HG03439 (cell line): ENCODE measurements at regions not wholly inside any gene's neighbourhood (a gene's known extent, or its start where the extent isn't known, plus 50 kb on each side); places are given as distances from the start of the nearest gene placed in this dataset.
"Not testable (repeated sequence)": the region's sequence is repeated elsewhere in the genome, so short reads cannot be mapped to it uniquely, and the experiment has no call there.

Source experiments
- ATAC-seq: cut with Tn5 transposase; IDR thresholded peaks from one replicate; pipeline ENCODE4 v1.9.1; 2021; ENCODE audit warnings: mild to moderate bottlenecking, moderate library complexity; ENCODE audit not compliant: unreplicated experiment

DNA sequence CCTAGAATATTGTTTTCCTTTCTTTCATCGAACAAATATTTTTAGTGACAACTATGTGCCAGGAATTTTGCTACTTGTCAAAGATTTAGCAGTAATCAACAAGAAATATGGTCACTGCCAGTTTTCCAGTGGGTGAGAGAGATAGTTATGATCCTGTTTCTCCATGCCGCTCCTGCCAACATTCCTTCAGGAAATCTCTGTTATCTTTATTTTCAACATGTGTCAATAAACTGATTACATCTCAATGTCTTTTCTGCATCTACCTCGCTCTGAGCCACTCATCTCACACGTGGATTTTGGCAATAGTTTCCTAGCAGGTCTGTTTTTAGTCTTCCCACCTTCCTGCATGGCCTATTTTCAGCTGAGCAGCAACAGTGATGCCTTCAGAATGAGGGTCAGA, 650.0 kb upstream of the STXBP6 start:
- ATAC-seq: no peak

DNA sequence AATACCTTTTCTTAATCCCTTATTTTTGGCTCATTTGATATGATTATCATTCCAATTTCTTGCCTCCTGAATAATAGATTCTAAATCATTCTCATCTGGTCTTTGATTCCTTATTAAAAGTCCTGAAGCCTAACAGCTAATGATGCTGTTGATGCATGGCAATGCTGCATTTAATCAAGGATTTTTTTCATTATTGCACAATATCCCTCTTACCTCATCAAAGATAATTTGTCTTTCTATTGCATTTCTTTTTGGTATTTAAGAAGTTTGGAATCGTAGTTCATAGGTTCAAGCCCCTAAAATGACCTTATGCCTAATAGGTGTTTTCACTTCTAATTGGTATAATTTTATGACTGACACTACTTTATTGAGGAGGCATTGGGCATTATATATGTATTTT, 648.2 kb upstream of the STXBP6 start:
- ATAC-seq: no peak

DNA sequence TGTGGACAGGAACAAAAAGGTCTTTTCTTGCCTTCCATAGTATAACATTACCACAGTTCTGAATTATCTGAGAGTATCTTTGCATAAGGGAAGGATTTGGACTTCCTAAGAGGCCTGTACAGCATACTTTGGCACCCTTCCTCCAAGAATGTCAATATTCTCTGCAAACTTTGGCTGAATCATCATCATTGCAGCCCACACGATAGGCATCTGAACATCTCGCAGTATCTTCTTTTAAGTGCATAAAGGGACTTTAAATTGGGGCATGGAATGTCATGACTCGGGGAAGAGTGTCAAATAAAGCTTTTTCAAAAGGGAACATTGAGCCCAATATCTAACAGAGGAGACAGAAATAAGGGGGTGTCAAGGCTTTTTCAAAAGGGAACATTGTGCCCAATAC, 646.2 kb upstream of the STXBP6 start:
- no peak for ATAC-seq

DNA sequence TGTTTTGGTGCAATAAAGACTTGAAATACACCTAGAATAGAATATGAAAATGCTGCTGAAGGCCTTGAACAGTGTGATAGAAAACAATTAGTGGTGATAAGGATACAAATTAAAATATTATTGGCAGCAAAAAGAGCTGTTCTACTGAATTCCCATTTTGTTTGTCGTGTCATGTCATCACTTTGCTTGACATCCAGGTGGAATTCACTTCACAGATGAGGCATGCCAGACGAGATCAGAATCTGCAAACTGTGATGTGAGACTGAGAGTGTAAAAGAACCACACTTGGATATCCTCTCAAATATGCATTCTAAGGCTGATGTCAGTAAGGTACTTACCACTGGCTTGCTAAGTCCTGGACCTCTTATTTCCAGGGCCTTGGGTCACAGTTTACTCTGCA, 635.1 kb upstream of the STXBP6 start:
- ATAC-seq: no peak

DNA sequence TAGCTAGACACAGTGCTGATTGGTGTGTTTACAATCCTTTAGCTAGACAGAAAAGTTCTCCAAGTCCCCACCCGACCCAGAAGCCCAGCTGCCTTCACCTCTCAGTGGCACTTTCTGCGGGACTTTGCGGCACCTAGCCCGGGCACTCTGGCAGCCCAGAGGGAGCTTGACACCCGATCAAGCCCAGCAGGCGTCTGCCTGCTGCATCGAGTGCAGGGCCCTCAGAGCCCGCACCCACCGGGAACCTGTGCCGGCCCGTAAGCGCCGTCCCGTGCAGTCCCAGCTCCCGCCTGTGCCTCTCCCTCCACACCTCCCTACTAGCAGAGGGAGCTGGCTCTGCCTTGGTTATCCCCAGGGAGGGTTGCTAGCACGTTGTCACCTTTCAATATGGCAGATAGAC, 631.0 kb upstream of the STXBP6 start:
- ATAC-seq: no peak

DNA sequence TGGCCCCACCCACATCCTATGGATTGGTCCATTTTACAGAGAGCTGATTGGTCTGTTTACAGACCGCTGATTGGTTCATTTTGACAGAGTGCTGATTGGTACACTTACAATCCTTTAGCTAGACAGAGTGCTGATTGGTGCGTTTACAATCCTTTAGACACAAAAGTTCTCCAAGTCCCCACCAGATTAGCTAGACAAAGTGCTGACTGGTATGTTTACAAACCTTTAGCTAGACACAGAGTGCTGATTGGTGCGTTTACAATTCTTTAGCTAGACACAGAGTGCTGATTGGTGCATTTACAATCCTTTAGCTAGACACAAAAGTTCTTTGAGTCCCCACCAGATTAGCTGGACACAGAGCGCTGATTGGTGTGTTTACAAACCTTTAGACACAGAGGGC, 630.6 kb upstream of the STXBP6 start:
- ATAC-seq: not testable (repeated sequence)

DNA sequence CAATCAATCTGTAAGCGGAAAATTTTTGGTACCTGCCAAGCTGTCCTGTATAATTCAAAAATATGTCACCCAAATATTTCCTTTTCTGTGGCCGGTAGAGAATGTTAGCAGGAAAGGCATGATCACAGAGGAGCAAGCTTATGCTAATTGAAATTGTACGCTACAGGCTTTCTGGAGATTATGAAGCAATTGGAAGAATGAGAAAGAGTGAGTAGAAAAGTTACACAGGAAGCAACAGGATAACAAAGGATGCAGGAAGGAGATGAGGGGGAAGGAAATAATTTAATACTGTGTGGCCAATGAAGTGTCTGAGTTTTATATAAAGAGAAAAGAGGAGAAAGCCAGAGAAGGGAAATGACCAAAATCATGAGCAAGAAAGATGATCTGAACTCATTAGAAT, 627.2 kb upstream of the STXBP6 start:
- no peak for ATAC-seq

DNA sequence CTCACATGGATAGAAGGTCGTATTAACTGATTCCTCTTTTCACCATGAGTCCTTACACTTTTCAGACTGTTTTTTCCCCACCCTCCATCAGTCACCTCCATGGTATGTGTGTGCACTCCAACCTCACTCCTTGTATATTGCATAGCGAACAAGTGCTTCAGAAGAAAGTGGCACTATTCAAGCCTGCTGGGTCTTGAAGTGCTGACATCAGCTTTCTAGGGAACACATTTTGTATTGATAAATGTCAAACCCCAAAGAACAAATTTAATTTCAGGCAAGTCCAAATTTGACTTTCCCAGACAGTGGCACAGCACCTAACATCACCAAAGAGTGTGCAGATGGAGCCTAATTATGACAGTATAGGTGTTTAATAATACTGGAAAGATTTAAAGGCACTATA, 617.4 kb upstream of the STXBP6 start:
- ATAC-seq: no peak

DNA sequence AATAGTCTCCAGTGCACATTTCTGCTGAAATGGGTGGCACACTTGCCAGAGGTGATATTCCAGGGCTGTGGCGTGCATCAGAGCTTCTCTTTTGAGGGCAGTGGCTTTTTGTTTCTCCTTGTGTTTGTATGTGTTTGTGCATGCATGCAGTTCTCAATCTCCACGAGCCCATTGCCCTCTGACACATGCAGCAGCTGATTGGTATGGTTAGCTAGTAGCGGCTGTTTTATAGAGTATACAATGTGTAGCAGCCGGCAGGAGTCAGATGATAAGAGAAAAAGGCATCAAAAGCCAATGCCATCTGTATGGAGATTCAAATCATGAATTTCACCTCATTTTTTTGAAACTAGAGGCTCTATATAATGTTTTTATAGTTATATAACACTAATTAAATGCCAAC, 616.9 kb upstream of the STXBP6 start:
- ATAC-seq: no peak

DNA sequence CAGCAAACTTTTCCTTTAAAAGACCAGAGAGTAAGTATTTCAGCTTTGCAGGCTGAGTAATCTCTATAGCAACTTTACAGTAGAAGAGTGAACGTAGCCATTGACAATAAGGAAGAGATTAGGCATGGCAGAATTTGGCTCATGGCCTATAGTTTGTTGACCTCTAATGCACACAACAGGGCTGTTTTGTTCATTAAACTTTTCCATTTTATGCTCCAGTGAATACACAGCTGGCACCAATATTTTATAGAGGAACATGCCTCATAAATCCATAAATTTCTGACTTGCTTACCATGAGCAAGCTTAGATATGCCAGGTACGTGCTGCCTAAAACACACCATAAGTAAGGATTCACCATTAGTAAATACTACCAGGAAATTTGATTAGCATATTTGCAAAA, 609.0 kb upstream of the STXBP6 start:
- ATAC-seq: no peak

DNA sequence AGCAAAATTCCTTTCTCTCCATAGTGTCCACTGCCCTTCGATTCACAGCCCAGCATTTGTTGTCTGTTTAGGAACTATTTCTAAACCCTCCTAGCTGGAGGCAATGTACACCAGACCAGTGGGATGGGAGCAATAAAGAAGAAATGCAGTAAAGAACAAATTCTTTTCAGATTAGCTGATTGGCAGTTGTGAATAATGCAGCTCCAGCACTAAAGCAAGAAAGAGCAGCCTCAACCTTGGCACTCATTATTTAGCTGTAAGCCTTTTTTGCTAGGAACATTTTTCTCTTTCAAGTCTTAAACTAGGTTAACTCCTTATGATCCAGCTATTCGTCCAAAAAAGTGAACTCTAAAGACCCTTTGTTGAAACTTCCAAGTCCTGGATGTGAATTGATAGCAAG, 580.5 kb upstream of the STXBP6 start:
- no peak for ATAC-seq

DNA sequence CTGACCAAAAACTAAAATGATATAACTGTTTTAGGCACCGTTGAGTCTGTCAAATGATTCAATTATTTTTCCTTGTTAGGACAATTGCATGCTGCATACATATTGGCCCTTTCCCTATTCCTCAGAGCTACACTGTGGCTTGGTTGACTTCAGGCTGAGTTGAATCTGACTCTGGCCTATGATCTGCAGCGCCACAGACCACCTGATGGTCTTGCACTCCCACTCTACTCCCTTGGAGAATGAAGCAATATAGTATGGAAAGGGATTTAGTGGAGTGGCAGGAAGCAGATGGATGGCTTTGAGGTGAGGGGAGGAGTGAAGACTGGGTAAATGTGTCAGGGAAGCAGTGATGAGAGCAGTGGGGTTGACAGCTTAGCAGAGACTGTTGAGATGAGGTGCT, 579.0 kb upstream of the STXBP6 start:
- no peak for ATAC-seq

DNA sequence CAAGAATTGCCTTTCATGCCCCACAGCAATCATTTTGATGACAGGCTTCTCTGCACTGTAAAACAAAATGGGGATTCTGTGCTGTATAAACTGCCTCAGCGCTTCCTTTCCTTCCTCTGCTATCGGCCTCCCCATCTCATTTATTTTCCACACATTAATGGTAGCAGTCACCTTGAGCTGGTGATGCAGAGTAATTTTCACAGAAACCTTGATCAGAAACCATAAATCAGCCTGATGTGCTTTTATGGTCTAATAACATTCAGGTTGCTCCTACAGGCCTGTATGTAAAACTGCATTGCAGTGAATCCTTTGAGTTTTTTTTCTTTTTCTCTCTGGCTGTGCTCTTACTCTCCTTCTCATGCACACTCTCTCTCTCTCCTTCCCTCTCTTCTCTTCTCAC, 578.4 kb upstream of the STXBP6 start:
- no peak for ATAC-seq

DNA sequence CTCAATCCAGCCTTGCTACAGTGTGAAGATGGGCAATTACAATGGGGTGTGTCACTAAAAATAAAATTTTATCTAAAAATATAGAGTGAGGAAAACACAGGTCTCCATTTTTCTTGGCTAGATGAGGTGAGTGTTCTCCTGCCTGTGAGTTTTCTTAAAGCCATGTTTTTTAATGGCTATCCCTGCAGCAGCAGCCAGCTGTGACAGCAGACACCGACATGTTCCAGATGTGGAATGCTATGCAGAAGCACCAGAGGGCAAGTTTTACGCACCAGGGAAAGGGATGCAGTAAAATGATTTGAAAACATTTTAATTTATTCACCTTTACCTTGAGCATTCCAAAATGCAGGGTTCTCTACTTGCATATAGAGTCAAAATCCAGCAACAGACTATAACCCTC, 577.0 kb upstream of the STXBP6 start:
- ATAC-seq: no peak

DNA sequence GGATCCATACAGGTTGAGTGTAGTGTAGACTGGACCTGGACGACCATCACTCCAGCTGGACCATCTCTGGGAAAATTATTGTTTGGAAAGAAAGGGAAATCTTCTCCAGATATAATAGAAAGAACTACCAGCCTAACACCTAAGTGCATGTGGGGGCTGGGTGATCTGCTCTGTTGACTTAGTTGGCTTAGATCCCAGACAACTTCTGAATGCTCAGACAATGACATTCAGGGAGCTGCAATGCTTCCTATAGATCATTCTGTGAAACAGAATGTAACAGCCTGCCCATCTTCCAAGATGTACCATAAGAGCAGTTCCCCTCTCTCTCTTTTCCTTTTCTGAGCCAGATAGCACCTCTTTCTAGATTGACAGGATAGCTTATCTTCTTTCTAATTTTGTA, 572.8 kb upstream of the STXBP6 start:
- ATAC-seq: no peak

DNA sequence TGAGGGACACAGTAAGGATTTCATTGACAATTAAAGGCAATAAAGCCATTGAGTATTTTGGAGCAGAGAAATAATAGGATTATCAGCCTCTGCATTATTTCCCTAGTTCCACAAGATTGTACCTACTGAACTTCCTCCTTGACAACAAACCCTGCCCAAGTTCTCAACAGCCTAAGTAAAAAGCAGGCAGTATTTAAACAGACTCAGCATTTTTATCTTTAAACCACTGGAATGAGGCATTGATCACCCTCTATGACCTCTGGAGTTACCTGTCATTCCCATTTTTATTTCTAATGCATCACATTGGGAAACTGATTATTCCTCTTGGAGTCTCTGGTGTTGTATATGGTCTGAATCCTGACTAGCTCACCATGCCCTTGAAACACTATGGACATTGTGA, 570.6 kb upstream of the STXBP6 start:
- no peak for ATAC-seq

DNA sequence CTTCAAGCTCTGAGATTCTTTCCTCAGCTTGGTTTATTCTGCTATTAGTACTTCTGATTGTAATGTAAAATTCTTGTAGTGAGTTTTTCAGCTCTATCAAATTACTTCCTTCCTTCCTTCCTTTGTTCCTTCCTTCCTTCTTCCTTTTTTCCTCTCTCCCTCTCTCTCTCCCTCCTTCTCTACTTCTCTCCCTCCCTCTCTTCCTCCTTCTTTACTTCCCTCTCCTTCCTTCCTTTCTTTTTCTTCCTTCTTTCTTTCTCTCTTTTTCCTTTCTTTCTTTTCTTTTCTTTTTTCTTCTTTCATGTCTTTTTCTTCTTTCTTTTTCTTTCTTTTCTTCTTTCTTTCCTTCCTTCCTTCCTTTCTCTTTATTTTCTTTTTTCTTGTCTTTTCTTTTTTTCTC, 565.2 kb upstream of the STXBP6 start:
- ATAC-seq: no peak

DNA sequence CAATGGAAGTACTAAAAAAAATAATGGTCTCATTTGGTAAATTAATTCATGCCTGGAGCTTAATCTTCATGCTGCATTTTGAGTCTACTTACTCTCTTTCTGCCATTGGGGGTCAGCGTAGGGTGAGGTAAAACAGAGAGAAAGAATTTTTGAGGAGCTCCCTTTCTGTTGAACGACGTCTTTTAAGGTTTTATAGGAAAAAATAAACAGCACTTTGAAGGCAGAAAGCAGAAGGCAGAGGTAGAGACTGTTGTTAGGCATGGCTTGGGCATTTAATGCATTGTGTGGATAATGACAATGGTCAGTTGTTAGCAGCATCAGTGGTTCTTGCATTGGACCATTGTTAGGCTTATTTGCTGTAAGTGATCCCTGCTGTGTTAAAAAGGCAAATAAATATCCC, 557.2 kb upstream of the STXBP6 start:
- no peak for ATAC-seq

DNA sequence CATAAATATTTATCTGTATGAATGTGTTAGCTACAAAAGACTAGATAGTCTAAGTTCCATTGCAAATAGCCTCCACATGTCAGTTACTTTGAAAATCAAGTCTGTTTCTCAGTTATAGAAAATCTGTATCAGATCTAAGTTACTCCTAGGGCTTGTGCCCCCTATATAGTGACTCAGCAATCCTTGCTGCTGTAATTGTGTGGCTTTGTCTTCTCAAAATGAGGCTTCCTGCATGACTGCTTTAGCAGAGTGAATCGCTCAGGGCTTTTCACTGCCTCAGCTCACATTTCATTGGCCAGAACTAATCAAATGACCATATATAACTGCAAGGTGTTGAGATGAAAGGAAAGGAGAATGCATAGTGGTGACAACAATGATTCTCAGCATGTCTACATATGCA, 552.2 kb upstream of the STXBP6 start:
- no peak for ATAC-seq

DNA sequence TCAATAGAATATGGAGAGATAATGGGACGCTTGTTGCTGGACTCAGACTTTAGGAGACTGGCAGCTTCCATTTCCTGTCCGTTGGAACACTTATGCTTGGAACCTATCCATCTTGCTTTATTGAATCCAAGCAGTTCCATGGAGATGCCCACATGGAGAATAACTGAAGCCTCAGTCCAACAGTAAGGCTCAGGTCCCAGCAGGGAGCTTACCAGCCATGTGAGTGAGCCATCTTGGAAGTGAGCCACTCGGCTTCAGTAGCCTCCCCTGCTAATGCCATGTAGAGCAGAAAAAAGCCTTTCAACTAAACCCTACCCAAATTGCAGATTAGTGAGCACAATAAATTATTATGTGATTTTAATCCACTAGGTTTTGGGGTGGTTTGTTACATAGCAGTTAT, 538.8 kb upstream of the STXBP6 start:
- ATAC-seq: no peak

DNA sequence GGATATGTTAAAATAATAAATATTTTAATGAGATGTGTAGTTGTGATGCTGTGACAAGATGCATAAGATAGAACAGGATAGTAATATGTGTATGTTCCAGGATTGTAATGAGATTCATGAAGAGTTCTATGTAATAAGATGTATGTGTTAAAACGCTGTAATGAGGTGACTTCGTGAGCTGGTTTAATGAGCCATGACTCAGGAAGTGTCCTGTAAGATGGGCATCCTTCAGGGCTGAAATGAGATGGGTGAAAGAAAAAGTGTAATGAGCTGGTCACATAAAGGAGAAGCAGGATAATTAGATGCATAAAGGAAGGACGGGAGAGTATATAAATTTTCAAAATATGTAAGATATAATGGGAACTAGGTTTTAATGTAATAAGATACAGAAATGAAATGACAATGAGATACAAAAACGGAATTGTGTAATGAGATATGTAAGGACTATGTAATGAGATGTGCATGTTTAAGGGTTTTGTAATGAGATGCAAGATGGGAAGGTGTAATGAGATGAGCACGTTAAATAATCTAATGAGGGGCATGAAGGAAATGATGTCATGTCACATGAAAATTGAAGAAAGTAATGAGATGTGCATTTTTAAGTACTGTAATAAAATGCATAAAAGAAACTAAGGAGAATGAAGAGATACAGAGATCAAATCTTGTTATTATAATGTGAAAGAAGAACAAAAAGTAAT, 524.8 kb upstream of the STXBP6 start:
- no peak for ATAC-seq

DNA sequence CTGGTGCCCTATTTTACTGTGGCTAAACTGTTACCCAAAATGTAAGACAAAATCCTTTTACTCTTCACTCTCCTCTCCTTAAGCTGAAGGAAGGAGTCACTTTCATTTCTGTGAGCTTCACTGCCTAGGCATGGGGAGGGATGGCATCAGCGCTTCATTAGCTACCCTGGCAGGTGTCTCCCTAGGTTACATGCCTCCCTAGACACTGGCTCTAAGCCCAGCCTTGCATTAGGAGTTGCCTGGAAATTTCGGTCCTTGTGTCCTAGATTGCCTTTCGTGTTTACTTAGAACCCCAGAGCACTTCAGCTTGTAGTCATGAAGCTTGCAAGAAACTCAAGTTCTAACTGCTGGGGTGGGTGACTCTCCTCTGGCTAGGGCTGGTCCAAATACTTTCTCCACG, 520.5 kb upstream of the STXBP6 start:
- no peak for ATAC-seq

DNA sequence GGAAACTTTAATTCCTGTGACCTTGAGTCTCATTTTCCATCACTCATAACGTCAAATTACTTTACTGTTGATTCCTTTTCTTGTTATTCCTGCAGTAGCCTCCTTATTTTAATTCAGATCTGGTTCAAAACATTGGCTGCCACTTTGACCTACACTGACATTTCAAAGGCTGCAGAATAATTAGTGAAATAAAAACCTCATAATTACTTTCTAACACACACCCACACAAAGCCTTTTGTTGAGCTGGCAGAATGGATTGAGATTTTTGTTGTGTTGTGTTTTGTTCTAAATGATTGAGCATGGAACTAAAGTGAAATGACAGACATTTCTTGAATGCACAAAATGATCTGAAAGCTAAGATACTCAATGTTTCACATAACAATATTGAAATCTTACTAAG, 507.5 kb upstream of the STXBP6 start:
- no peak for ATAC-seq

DNA sequence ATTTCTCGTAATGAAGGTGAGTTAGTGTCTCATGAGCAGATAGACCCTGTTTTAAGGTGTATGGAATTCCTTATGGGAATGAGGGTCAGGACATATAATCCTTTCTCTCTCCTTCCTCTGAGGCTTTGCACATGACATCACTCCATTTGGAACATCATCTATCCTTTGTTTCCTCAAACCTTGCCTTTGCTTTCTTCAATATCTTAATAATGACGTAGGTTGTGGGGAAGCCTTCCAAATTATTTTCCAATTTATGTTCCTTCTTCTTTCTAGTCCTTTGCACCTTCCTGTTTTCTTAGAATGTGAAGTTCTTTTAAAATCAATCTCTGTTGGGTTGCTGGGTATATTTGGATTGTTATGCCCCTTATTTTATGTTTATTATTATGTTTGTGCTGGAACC, 502.9 kb upstream of the STXBP6 start:
- ATAC-seq: no peak
